ENCODE measurements at regions not wholly inside any gene's neighbourhood (a gene's known extent, or its start where the extent isn't known, plus 50 kb on each side); places are given as distances from the start of the nearest gene placed in this dataset.
A peak's percentile ranks its signal among the peaks of the same experiment; 100 is the strongest.

GRCh38 chr22:23522623-23523251 lies 57.4 kb downstream of the IGLL1 start:
- no TSS peak for BruUV-seq (replicated peaks)
- Histone ChIP-seq H3K4me2 (ENCODE audit: insufficient read depth, low read length) (0 out of 2 replicates have a peak overlapping the region, but pooled peaks have one; percentile 18), H4K20me1 (replicated peaks; ENCODE audit: control insufficient read depth, insufficient read depth, low read length) (no peaks in the 10 kb centered on the region), H3K79me2 (ENCODE audit: control insufficient read depth, insufficient read depth, low read length) (no peaks in the 10 kb centered on the region), H3K4me3 (no peak overlapping the region), H3K9me1 (ENCODE audit: control insufficient read depth, insufficient read depth, low read length) (no peaks in the 10 kb centered on the region), H3K9me3 (replicated peaks; ENCODE audit: control insufficient read depth, insufficient read depth, low read depth, low read length) (no peaks in the 10 kb centered on the region), H3K27me3 (ENCODE audit: control insufficient read depth in 2 of 2, insufficient read depth in 2 of 2, low read length in 2 of 2) (no peaks in the 10 kb centered on the region), H3K36me3 (ENCODE audit: control insufficient read depth, insufficient read depth, low read length) (no peaks in the 10 kb centered on the region), H3K27ac (ENCODE audit: extremely low read depth, low read depth, low read length) (peak overlapping the region; percentile 66; the same call in 1 of the 3 replicates), H2AFZ (ENCODE audit: low read depth, low read length) (peak overlapping the region; percentile 88), H3K4me1 (replicated peaks in 1 of 2; ENCODE audit: control insufficient read depth in 2 of 2, insufficient read depth in 2 of 2, low read length in 2 of 2) (peaks cover 12 to 42% of the 10 kb centered on the region in 2 experiments), H3K9ac (ENCODE audit: insufficient read depth in 1 of 2, low read depth in 2 of 2, low read length in 2 of 2) (peak overlapping the region in 1 of 2 experiments; percentile 58; a peak in 1 of 4 replicates)
- ATAC-seq, result peak; percentile 6; the same call in 1 of the 3 replicates
- in situ Hi-C loops (cut with MboI), result no loop called here
- FAIRE-seq, result peak; percentile 35
- peak in 3 of 4 experiments; percentile 20 to 30 (median 25) for DNase-seq (ENCODE audit: extremely low read depth in 1 of 4, low spot score in 3 of 4)
- TF ChIP-seq USF2 (CRISPR knock-in tag; IDR thresholded peaks at IDR 0.05) (no peak), ARID3A (IDR thresholded peaks at IDR 0.05; ENCODE audit: borderline replicate concordance, low read depth, low read length) (no peak), ARID2 (IDR thresholded peaks at IDR 0.05) (no peak), ZKSCAN8 (CRISPR knock-in tag; IDR thresholded peaks at IDR 0.05) (no peak), PTBP1 (IDR thresholded peaks at IDR 0.05; ENCODE audit: low read depth, low read length) (no peak), TFE3 (CRISPR knock-in tag; IDR thresholded peaks at IDR 0.05) (no peak), ZNF717 (CRISPR knock-in tag; IDR thresholded peaks at IDR 0.05) (no peak), BRF1 (IDR thresholded peaks at IDR 0.05; ENCODE audit: borderline replicate concordance, extremely low read depth, insufficient read length) (no peak), NUFIP1 (IDR thresholded peaks at IDR 0.05; ENCODE audit: partially characterized antibody) (no peak)
- CTCF ChIA-PET (ENCODE audit: low intra/inter-chr PET ratio), result no interaction called here
- POLR2A ChIA-PET, result no interaction called here
- intact Hi-C loops (cut with micrococcal nuclease), result no loop called here
- WGBS (ENCODE audit: insufficient coverage, low coverage, missing lambda C conversion rate), result 17% methylated on average over 10 of the region's 38 CpGs

Data from K562 (cell line).